ENCODE measurements at regions not wholly inside any gene's neighbourhood (a gene's known extent, or its start where the extent isn't known, plus 50 kb on each side); places are given as distances from the start of the nearest gene placed in this dataset.
A peak's percentile ranks its signal among the peaks of the same experiment; 100 is the strongest.

DNA sequence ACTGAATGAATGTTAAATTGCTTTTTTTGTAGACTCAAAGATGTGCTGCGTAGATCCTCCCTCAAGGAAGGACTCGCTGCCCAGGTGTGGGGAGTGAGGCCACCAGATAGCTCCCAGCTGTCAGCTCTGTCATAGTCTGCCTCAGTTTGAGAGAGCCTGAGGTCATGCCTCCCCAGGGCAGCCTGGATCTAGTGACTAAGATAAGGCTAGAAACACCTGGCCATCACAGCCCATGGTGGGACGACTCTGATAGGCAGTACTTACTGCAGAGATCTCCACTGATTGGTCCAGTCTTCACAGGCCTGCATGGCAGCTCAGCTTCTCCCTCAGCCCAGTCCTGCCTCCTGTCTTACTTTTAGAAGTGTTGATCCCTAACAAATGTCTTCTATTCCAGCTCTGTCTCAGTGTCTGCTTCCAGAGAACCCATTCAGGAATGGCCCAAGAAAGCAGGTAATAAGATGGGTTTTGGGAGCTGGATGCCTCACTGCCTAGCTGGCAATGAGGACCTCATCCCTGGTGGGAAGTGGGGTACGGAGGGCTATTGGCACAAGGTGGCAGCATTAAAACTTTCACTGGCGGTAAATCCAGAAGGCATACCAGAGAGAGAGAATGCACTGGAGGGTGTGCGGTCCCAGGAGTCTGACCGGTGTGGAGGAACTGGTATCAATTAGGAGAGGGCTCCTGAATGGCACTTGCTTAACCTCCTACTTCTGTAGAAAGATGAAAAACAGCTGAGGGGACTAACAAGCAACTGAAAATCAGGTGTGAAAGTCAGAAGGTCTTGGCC lies 55.3 kb upstream of the GPR37L1 start:
- no peaks in the 10 kb centered on the region for H3K36me3 ChIP-seq
- DNase-seq (no peak), ATAC-seq (peak; percentile 9)
- H3K4me1 ChIP-seq, result no peaks in the 10 kb centered on the region
- H3K9me3 ChIP-seq, result no peaks in the 10 kb centered on the region
- H3K4me3 ChIP-seq, result no peak overlapping the region
- H3K27ac ChIP-seq, result no peak overlapping the region
- H3K27me3 ChIP-seq, result no peaks in the 10 kb centered on the region
- TF ChIP-seq CTCF (IDR thresholded peaks at IDR 0.05), result no peak
- intact Hi-C loops (cut with DNase I), result no loop called here

DNA sequence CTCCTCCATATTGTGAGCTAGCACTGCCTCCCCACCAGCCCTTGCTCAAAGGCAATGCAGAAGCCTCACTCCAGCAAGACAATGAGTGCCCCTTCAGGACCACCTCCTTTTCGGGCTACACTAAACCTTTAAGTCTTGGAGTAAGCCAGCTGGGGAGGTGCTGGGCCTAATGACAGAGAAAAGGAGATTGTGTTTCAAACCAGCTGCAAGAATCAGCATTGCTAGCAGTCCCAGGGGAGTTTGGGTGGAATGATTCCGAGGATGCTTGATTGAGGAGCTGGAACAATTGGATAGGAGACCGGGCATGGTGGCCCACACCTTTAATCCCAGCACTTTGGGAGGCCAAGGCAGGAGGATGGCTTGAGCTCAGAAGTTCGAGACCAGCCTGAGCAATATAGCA lies 54.1 kb upstream of the GPR37L1 start:
- no peaks in the 10 kb centered on the region for H3K9me3 ChIP-seq
- H3K4me1 ChIP-seq, result no peaks in the 10 kb centered on the region
- no peaks in the 10 kb centered on the region for H3K36me3 ChIP-seq
- intact Hi-C loops (cut with DNase I), result no loop called here
- TF ChIP-seq CTCF (IDR thresholded peaks at IDR 0.05), result no peak
- H3K4me3 ChIP-seq, result no peak overlapping the region
- ATAC-seq (no peak), DNase-seq (no peak)
- no peak overlapping the region for H3K27ac ChIP-seq
- H3K27me3 ChIP-seq, result no peaks in the 10 kb centered on the region

DNA sequence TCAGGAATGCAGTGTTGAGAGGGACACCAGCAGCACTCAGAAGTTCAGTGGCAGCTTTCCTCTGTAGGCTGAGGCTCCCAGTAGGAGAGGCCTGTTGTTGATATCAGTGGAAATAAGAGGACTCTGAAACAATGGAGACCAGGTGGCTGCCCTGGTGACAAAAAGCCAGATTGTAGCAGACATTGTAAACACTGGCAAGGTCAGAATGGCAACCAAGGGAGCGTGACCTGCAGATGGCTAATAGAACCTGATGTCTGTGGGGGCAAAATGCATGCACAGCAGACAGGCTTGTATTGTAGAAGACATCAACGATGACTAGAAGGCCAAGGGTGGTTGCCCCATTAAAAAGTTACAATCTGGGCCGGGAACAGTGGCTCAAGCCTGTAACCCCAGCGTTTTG lies 53.1 kb upstream of the GPR37L1 start:
- DNase-seq (no peak), ATAC-seq (no peak)
- no peak overlapping the region for H3K27ac ChIP-seq
- H3K27me3 ChIP-seq, result no peaks in the 10 kb centered on the region
- no peaks in the 10 kb centered on the region for H3K9me3 ChIP-seq
- no peak overlapping the region for H3K4me3 ChIP-seq
- H3K4me1 ChIP-seq, result no peaks in the 10 kb centered on the region
- TF ChIP-seq CTCF (IDR thresholded peaks at IDR 0.05), result no peak
- intact Hi-C loops (cut with DNase I), result no loop called here
- H3K36me3 ChIP-seq, result no peaks in the 10 kb centered on the region

DNA sequence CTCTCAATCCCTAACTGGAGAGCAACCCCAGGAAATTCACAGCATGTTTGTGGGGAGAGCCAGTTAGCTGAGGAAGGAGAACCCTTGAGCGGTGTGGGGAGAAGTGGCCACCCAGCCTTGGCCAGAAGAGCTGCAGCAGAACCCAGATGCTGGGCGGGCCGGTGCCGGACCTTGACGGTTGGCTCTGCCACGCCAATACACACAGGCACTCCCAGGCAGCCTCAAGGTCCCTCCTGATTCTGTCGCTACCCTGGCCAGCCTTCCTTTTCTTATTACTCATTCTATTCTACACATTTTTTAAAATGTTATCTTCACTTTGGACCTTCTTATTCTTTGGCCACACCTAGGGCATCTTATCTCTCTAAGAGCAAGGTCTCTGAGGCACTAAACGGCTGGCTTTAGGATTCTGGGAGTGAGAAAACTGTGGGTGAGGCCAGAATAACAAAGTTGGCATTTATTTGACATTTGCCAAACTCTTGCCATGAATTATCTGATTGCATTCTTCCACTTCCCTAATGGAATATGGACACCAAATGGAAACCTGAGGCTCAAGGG lies 50.4 kb upstream of the GPR37L1 start:
- DNase-seq (no peak), ATAC-seq (peak; percentile 27)
- intact Hi-C loops (cut with DNase I), result no loop called here
- no peak for TF ChIP-seq CTCF (IDR thresholded peaks at IDR 0.05)
- Histone ChIP-seq H3K4me1 (no peaks in the 10 kb centered on the region), H3K9me3 (no peaks in the 10 kb centered on the region), H3K27ac (no peak overlapping the region), H3K4me3 (no peak overlapping the region), H3K36me3 (no peaks in the 10 kb centered on the region), H3K27me3 (no peaks in the 10 kb centered on the region)
